Nephron (organoid): ENCODE measurements at regions not wholly inside any gene's neighbourhood (a gene's known extent, or its start where the extent isn't known, plus 50 kb on each side); places are given as distances from the start of the nearest gene placed in this dataset.

Source experiments
- H3K27ac Mint-ChIP-seq, 3 experiments: 2 replicates each; pipeline ENCODE4 v1.8.0; 2020; ENCODE audit warnings: mixed read lengths in 3 of 3, mild to moderate bottlenecking in 2 of 3, moderate library complexity in 1 of 3
- H3K27me3 Mint-ChIP-seq: 2 replicates; pipeline ENCODE4 v1.8.0; 2021; ENCODE audit warnings: low read depth, mild to moderate bottlenecking, moderate library complexity, mixed read lengths
- H3K36me3 Mint-ChIP-seq: 2 replicates; pipeline ENCODE4 v1.8.0; 2020; ENCODE audit warnings: low read depth, mixed read lengths
- H3K4me1 Mint-ChIP-seq: 2 replicates; pipeline ENCODE4 v1.8.0; 2020; ENCODE audit warnings: mixed read lengths
- H3K4me3 Mint-ChIP-seq, 3 experiments: 2 replicates each; pipeline ENCODE4 v1.8.0; 2020; ENCODE audit warnings: mild to moderate bottlenecking in 3 of 3, mixed read lengths in 3 of 3, moderate library complexity in 2 of 3
- H3K9me3 Mint-ChIP-seq: 2 replicates; pipeline ENCODE4 v1.8.0; 2020; ENCODE audit warnings: mixed read lengths
- CTCF ChIP-seq, 3 experiments: fragments of 200-600 bp; sonication (generic); IDR thresholded peaks; one replicate each; pipeline ENCODE4 v1.5.0; 2021; ENCODE audit warnings: antibody characterized with exemption in 3 of 3; ENCODE audit not compliant: unreplicated experiment in 3 of 3

GRCh38 chr5:39898731-39899130 lies 474.0 kb upstream of the DAB2 start:
- Mint-ChIP-seq H3K4me3 (no peak overlapping the region), H3K27me3 (no peaks in the 10 kb centered on the region), H3K27ac (no peak overlapping the region), H3K4me1 (no peaks in the 10 kb centered on the region), H3K36me3 (no peaks in the 10 kb centered on the region), H3K9me3 (no peaks in the 10 kb centered on the region)
- no peak for TF ChIP-seq CTCF (IDR thresholded peaks at IDR 0.05; ENCODE audit: unreplicated experiment in 3 of 3)

- H3K4me1 Mint-ChIP-seq = no peaks in the 10 kb centered on the region
- H3K27me3 Mint-ChIP-seq = no peaks in the 10 kb centered on the region
- no peak overlapping the region for H3K27ac Mint-ChIP-seq
- no peaks in the 10 kb centered on the region for H3K9me3 Mint-ChIP-seq
- H3K4me3 Mint-ChIP-seq = no peak overlapping the region
- H3K36me3 Mint-ChIP-seq = no peaks in the 10 kb centered on the region
- TF ChIP-seq CTCF (IDR thresholded peaks at IDR 0.05; ENCODE audit: unreplicated experiment in 3 of 3) = no peak
These were observed 471.9 kb upstream of the DAB2 start for GRCh38 chr5:39896706-39897105.

DNA sequence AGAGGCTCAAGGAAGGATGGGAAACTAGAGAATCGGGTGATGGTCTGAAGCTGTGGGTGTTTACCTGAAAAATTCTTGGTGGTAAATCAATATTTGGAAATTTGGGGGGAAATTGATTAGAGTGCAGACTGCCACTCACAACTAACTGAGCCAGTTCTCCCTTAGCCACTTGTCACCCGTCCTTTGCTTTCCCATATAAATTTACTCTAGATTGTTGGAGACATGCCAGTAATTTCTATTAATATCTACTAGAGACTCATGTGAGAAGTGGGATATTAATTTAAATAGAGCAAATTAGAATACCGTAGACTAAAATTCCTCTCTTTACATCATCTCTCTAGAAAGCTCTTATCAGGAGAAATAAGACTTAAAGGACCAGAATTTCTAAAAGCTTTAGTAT lies 471.3 kb upstream of the DAB2 start:
- Mint-ChIP-seq H3K4me3 (no peak overlapping the region), H3K4me1 (no peaks in the 10 kb centered on the region), H3K9me3 (no peaks in the 10 kb centered on the region), H3K36me3 (no peaks in the 10 kb centered on the region), H3K27me3 (no peaks in the 10 kb centered on the region), H3K27ac (no peak overlapping the region)
- no peak for TF ChIP-seq CTCF (IDR thresholded peaks at IDR 0.05; ENCODE audit: unreplicated experiment in 3 of 3)

DNA sequence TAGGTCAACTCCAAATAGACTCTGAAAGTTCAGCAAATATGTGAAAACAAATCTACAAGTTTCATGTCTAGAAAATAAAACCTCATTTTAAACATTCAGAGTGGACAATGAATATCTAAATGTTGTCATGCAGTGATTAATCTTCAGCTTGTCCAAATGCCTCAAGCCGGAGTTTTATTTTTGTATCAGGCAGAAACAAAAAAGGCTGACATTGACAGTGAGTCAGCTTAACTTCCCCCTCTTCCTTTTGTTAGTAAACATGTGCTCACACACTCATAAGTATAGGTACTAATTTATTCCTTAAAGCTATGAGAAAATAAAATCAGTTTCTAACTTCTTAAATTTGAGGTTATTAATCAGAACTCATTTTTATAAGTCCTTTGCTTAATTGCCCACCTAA lies 467.9 kb upstream of the DAB2 start:
- no peak for TF ChIP-seq CTCF (IDR thresholded peaks at IDR 0.05; ENCODE audit: unreplicated experiment in 3 of 3)
- Mint-ChIP-seq H3K4me3 (no peak overlapping the region), H3K36me3 (no peaks in the 10 kb centered on the region), H3K27me3 (no peaks in the 10 kb centered on the region), H3K27ac (no peak overlapping the region), H3K4me1 (no peaks in the 10 kb centered on the region), H3K9me3 (no peaks in the 10 kb centered on the region)

- Mint-ChIP-seq H3K4me1 (no peaks in the 10 kb centered on the region), H3K27me3 (no peaks in the 10 kb centered on the region), H3K9me3 (peaks cover 3% of the 10 kb centered on the region)
These were observed 466.6 kb upstream of the DAB2 start for GRCh38 chr5:39891376-39891775.

More at GRCh38 chr5:39891376-39891775, 466.6 kb upstream of the DAB2 start:
- Mint-ChIP-seq H3K36me3 (no peaks in the 10 kb centered on the region), H3K4me3 (no peak overlapping the region), H3K27ac (no peak overlapping the region)
- TF ChIP-seq CTCF (IDR thresholded peaks at IDR 0.05; ENCODE audit: unreplicated experiment in 3 of 3) = no peak
